T-helper 2 cell (primary cell): ENCODE measurements at regions not wholly inside any gene's neighbourhood (a gene's known extent, or its start where the extent isn't known, plus 50 kb on each side); places are given as distances from the start of the nearest gene placed in this dataset.
"Not testable (repeated sequence)": the region's sequence is repeated elsewhere in the genome, so short reads cannot be mapped to it uniquely, and the experiment has no call there.

Source experiments
- DNase-seq, 5 experiments: peaks; one replicate each; pipeline versions ENCODE4 v3.0.0 to v3.0.0-alpha.2; 2012 to 2022

GRCh38 chr3:139116631-139117030 lies 71.9 kb upstream of the PRR23C start:
- not testable (repeated sequence) for DNase-seq

- peak in 1 of 5 experiments; percentile 28 for DNase-seq
These were observed 72.5 kb upstream of the PRR23C start for GRCh38 chr3:139117136-139117675.

- no peak for DNase-seq
These were observed 73.4 kb upstream of the PRR23C start for GRCh38 chr3:139117883-139118760.

- DNase-seq = no peak
These were observed 74.1 kb upstream of the PRR23C start for GRCh38 chr3:139118835-139119234.

GRCh38 chr3:139119331-139120025 lies 74.8 kb upstream of the PRR23C start:
- no peak for DNase-seq

- DNase-seq = peak in 1 of 5 experiments; percentile 35
These were observed 75.7 kb upstream of the PRR23C start for GRCh38 chr3:139120086-139121056.

GRCh38 chr3:139121513-139122220 lies 77.0 kb upstream of the PRR23C start:
- DNase-seq = no peak

- no peak for DNase-seq
These were observed 77.5 kb upstream of the PRR23C start for GRCh38 chr3:139122221-139122581.

GRCh38 chr3:139122612-139123011 lies 77.9 kb upstream of the PRR23C start:
- DNase-seq = no peak

GRCh38 chr3:139123377-139124095 lies 78.8 kb upstream of the PRR23C start:
- no peak for DNase-seq

- DNase-seq = no peak
These were observed 79.5 kb upstream of the PRR23C start for GRCh38 chr3:139124197-139124596.

GRCh38 chr3:139127101-139127500 lies 82.4 kb upstream of the PRR23C start:
- DNase-seq = peak in 1 of 5 experiments; percentile 98

- not testable (repeated sequence) for DNase-seq
These were observed 82.9 kb upstream of the PRR23C start for GRCh38 chr3:139127629-139128028.

GRCh38 chr3:139128803-139129202 lies 84.1 kb upstream of the PRR23C start:
- DNase-seq = peak in 1 of 5 experiments; percentile 74

GRCh38 chr3:139129892-139130291 lies 85.2 kb upstream of the PRR23C start:
- DNase-seq = no peak

- DNase-seq = peak in 1 of 5 experiments; percentile 67
These were observed 85.9 kb upstream of the PRR23C start for GRCh38 chr3:139130390-139131140.

- no peak for DNase-seq
These were observed 87.3 kb upstream of the PRR23C start for GRCh38 chr3:139131951-139132350.

- DNase-seq = no peak
These were observed 88.3 kb upstream of the PRR23C start for GRCh38 chr3:139132976-139133375.

GRCh38 chr3:139134678-139135372 lies 90.1 kb upstream of the PRR23C start:
- DNase-seq = no peak

- DNase-seq = no peak
These were observed 91.0 kb upstream of the PRR23C start for GRCh38 chr3:139135657-139136056.
